ENCODE measurements at regions not wholly inside any gene's neighbourhood (a gene's known extent, or its start where the extent isn't known, plus 50 kb on each side); places are given as distances from the start of the nearest gene placed in this dataset.

GRCh38 chr5:28046596-28046995 is 1008.2 kb upstream of the CDH9 start:
- no peak overlapping the region for H2AFZ ChIP-seq (ENCODE audit: low read depth, low read length)
- H3K9me3 ChIP-seq (ENCODE audit: low read length): no peaks in the 10 kb centered on the region
- H3K4me3 ChIP-seq (ENCODE audit: low read length): no peak overlapping the region
- no peaks in the 10 kb centered on the region for H3K4me1 ChIP-seq (ENCODE audit: insufficient read depth, low read length)
- H3K36me3 ChIP-seq (ENCODE audit: insufficient read depth, low read length): no peaks in the 10 kb centered on the region
- H3K27me3 ChIP-seq (ENCODE audit: insufficient read depth, low read length): no peaks in the 10 kb centered on the region

- H3K4me1 ChIP-seq (ENCODE audit: insufficient read depth, low read length): peaks cover 2% of the 10 kb centered on the region
- H2AFZ ChIP-seq (ENCODE audit: low read depth, low read length): no peak overlapping the region
- H3K27me3 ChIP-seq (ENCODE audit: insufficient read depth, low read length): no peaks in the 10 kb centered on the region
- H3K36me3 ChIP-seq (ENCODE audit: insufficient read depth, low read length): no peaks in the 10 kb centered on the region
- no peak overlapping the region for H3K4me3 ChIP-seq (ENCODE audit: low read length)
- H3K9me3 ChIP-seq (ENCODE audit: low read length): peaks cover 2% of the 10 kb centered on the region
Observed at GRCh38 chr5:28027851-28028250, 989.5 kb upstream of the CDH9 start.

GRCh38 chr5:28017178-28017577 is 978.8 kb upstream of the CDH9 start:
- H3K4me3 ChIP-seq (ENCODE audit: low read length): no peak overlapping the region
- H3K36me3 ChIP-seq (ENCODE audit: insufficient read depth, low read length): no peaks in the 10 kb centered on the region
- no peak overlapping the region for H2AFZ ChIP-seq (ENCODE audit: low read depth, low read length)
- H3K9me3 ChIP-seq (ENCODE audit: low read length): peaks cover 16% of the 10 kb centered on the region
- peaks cover 2% of the 10 kb centered on the region for H3K4me1 ChIP-seq (ENCODE audit: insufficient read depth, low read length)
- H3K27me3 ChIP-seq (ENCODE audit: insufficient read depth, low read length): no peaks in the 10 kb centered on the region

GRCh38 chr5:28014779-28015178 is 976.4 kb upstream of the CDH9 start:
- Histone ChIP-seq H3K4me1 (ENCODE audit: insufficient read depth, low read length) (no peaks in the 10 kb centered on the region), H2AFZ (ENCODE audit: low read depth, low read length) (no peak overlapping the region), H3K27me3 (ENCODE audit: insufficient read depth, low read length) (no peaks in the 10 kb centered on the region), H3K36me3 (ENCODE audit: insufficient read depth, low read length) (no peaks in the 10 kb centered on the region), H3K9me3 (ENCODE audit: low read length) (peaks cover 17% of the 10 kb centered on the region), H3K4me3 (ENCODE audit: low read length) (no peak overlapping the region)

GRCh38 chr5:28012538-28012937 is 974.2 kb upstream of the CDH9 start:
- Histone ChIP-seq H3K36me3 (ENCODE audit: insufficient read depth, low read length) (no peaks in the 10 kb centered on the region), H3K9me3 (ENCODE audit: low read length) (peaks cover 17% of the 10 kb centered on the region), H3K4me3 (ENCODE audit: low read length) (no peak overlapping the region), H3K4me1 (ENCODE audit: insufficient read depth, low read length) (no peaks in the 10 kb centered on the region), H3K27me3 (ENCODE audit: insufficient read depth, low read length) (no peaks in the 10 kb centered on the region), H2AFZ (ENCODE audit: low read depth, low read length) (no peak overlapping the region)

GRCh38 chr5:28009576-28009975 is 971.2 kb upstream of the CDH9 start:
- no peaks in the 10 kb centered on the region for H3K27me3 ChIP-seq (ENCODE audit: insufficient read depth, low read length)
- no peaks in the 10 kb centered on the region for H3K36me3 ChIP-seq (ENCODE audit: insufficient read depth, low read length)
- peaks cover 11% of the 10 kb centered on the region for H3K9me3 ChIP-seq (ENCODE audit: low read length)
- no peaks in the 10 kb centered on the region for H3K4me1 ChIP-seq (ENCODE audit: insufficient read depth, low read length)
- no peak overlapping the region for H2AFZ ChIP-seq (ENCODE audit: low read depth, low read length)
- no peak overlapping the region for H3K4me3 ChIP-seq (ENCODE audit: low read length)

- H3K4me3 ChIP-seq (ENCODE audit: low read length): no peak overlapping the region
- no peak overlapping the region for H2AFZ ChIP-seq (ENCODE audit: low read depth, low read length)
- H3K36me3 ChIP-seq (ENCODE audit: insufficient read depth, low read length): no peaks in the 10 kb centered on the region
- H3K9me3 ChIP-seq (ENCODE audit: low read length): no peaks in the 10 kb centered on the region
- no peaks in the 10 kb centered on the region for H3K4me1 ChIP-seq (ENCODE audit: insufficient read depth, low read length)
- H3K27me3 ChIP-seq (ENCODE audit: insufficient read depth, low read length): no peaks in the 10 kb centered on the region
Observed at GRCh38 chr5:27996665-27997064, 958.3 kb upstream of the CDH9 start.

GRCh38 chr5:27995867-27996266 is 957.5 kb upstream of the CDH9 start:
- Histone ChIP-seq H3K4me3 (ENCODE audit: low read length) (no peak overlapping the region), H3K36me3 (ENCODE audit: insufficient read depth, low read length) (no peaks in the 10 kb centered on the region), H3K9me3 (ENCODE audit: low read length) (no peaks in the 10 kb centered on the region), H2AFZ (ENCODE audit: low read depth, low read length) (no peak overlapping the region), H3K4me1 (ENCODE audit: insufficient read depth, low read length) (no peaks in the 10 kb centered on the region), H3K27me3 (ENCODE audit: insufficient read depth, low read length) (no peaks in the 10 kb centered on the region)

GRCh38 chr5:27978322-27978721 is 939.9 kb upstream of the CDH9 start:
- H3K27me3 ChIP-seq (ENCODE audit: insufficient read depth, low read length): no peaks in the 10 kb centered on the region
- no peak overlapping the region for H3K4me3 ChIP-seq (ENCODE audit: low read length)
- H3K36me3 ChIP-seq (ENCODE audit: insufficient read depth, low read length): no peaks in the 10 kb centered on the region
- no peak overlapping the region for H2AFZ ChIP-seq (ENCODE audit: low read depth, low read length)
- no peaks in the 10 kb centered on the region for H3K9me3 ChIP-seq (ENCODE audit: low read length)
- no peaks in the 10 kb centered on the region for H3K4me1 ChIP-seq (ENCODE audit: insufficient read depth, low read length)

GRCh38 chr5:27969157-27969556 is 930.8 kb upstream of the CDH9 start:
- H3K9me3 ChIP-seq (ENCODE audit: low read length): peaks cover 4% of the 10 kb centered on the region
- H3K36me3 ChIP-seq (ENCODE audit: insufficient read depth, low read length): no peaks in the 10 kb centered on the region
- no peak overlapping the region for H2AFZ ChIP-seq (ENCODE audit: low read depth, low read length)
- H3K4me3 ChIP-seq (ENCODE audit: low read length): no peak overlapping the region
- H3K27me3 ChIP-seq (ENCODE audit: insufficient read depth, low read length): no peaks in the 10 kb centered on the region
- no peaks in the 10 kb centered on the region for H3K4me1 ChIP-seq (ENCODE audit: insufficient read depth, low read length)

- no peak overlapping the region for H3K4me3 ChIP-seq (ENCODE audit: low read length)
- H2AFZ ChIP-seq (ENCODE audit: low read depth, low read length): no peak overlapping the region
- H3K36me3 ChIP-seq (ENCODE audit: insufficient read depth, low read length): no peaks in the 10 kb centered on the region
- H3K4me1 ChIP-seq (ENCODE audit: insufficient read depth, low read length): no peaks in the 10 kb centered on the region
- H3K27me3 ChIP-seq (ENCODE audit: insufficient read depth, low read length): no peaks in the 10 kb centered on the region
- H3K9me3 ChIP-seq (ENCODE audit: low read length): peaks cover 6% of the 10 kb centered on the region
Observed at GRCh38 chr5:27963050-27963783, 924.8 kb upstream of the CDH9 start.

GRCh38 chr5:27962198-27962597 is 923.8 kb upstream of the CDH9 start:
- no peak overlapping the region for H2AFZ ChIP-seq (ENCODE audit: low read depth, low read length)
- no peaks in the 10 kb centered on the region for H3K36me3 ChIP-seq (ENCODE audit: insufficient read depth, low read length)
- peaks cover 6% of the 10 kb centered on the region for H3K9me3 ChIP-seq (ENCODE audit: low read length)
- H3K4me1 ChIP-seq (ENCODE audit: insufficient read depth, low read length): no peaks in the 10 kb centered on the region
- H3K4me3 ChIP-seq (ENCODE audit: low read length): no peak overlapping the region
- H3K27me3 ChIP-seq (ENCODE audit: insufficient read depth, low read length): no peaks in the 10 kb centered on the region

GRCh38 chr5:27947088-27947487 is 908.7 kb upstream of the CDH9 start:
- no peaks in the 10 kb centered on the region for H3K36me3 ChIP-seq (ENCODE audit: insufficient read depth, low read length)
- no peaks in the 10 kb centered on the region for H3K27me3 ChIP-seq (ENCODE audit: insufficient read depth, low read length)
- H3K9me3 ChIP-seq (ENCODE audit: low read length): no peaks in the 10 kb centered on the region
- no peak overlapping the region for H3K4me3 ChIP-seq (ENCODE audit: low read length)
- no peaks in the 10 kb centered on the region for H3K4me1 ChIP-seq (ENCODE audit: insufficient read depth, low read length)
- no peak overlapping the region for H2AFZ ChIP-seq (ENCODE audit: low read depth, low read length)

- no peak overlapping the region for H2AFZ ChIP-seq (ENCODE audit: low read depth, low read length)
- no peaks in the 10 kb centered on the region for H3K36me3 ChIP-seq (ENCODE audit: insufficient read depth, low read length)
- no peaks in the 10 kb centered on the region for H3K9me3 ChIP-seq (ENCODE audit: low read length)
- no peaks in the 10 kb centered on the region for H3K4me1 ChIP-seq (ENCODE audit: insufficient read depth, low read length)
- H3K4me3 ChIP-seq (ENCODE audit: low read length): no peak overlapping the region
- H3K27me3 ChIP-seq (ENCODE audit: insufficient read depth, low read length): no peaks in the 10 kb centered on the region
Observed at GRCh38 chr5:27944471-27944870, 906.1 kb upstream of the CDH9 start.

Data from neuron (in vitro differentiated cells).